ENCODE measurements at regions not wholly inside any gene's neighbourhood (a gene's known extent, or its start where the extent isn't known, plus 50 kb on each side); places are given as distances from the start of the nearest gene placed in this dataset.

DNA sequence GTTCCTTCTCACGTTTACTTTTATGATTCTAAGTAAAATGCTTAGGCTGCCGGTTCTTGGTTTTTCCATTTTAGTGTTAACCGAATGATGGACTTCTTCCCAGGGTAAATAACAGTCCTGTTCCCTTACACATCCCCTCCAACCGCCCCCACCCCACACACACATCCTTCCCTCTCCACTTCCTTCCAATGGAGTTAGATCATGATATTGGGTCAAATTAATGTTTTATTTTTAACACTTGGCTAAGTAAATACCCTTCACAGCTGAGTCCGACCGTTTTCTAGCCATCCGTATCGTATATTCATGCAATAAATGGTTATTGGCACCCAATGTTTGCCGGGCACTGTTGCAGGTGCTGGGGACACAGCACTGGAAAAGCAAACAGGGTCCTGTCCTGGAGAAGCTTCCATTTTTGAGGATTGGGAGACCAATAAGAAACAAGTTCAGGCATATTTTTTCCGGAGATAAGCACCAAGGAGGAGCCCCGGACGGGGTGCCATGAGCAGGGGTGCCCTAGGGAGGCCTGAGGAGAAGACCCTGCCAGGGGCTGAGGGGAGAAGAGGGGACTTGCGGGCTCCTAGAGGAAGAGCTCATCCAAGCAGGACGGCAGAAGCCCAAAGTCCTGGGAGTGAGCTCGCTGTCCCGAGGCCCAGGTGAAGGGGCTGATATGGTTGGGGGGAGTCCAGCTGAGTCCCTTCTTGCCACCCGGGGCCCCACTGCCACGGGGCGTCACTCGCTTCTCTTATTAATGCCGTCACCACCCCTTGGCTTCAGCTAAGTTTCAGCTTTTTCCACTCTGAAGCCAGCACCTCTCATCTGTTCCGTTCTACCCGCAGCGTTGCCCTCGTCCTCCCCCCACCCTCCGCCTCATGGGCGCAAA is 126.0 kb upstream of the RET start:
- no peak for DNase-seq (ENCODE audit: extremely low read depth, low read depth)
- no peak overlapping the region for H3K4me3 ChIP-seq (replicated peaks; ENCODE audit: low read depth, low read length)
- TF ChIP-seq, protein P1, sequence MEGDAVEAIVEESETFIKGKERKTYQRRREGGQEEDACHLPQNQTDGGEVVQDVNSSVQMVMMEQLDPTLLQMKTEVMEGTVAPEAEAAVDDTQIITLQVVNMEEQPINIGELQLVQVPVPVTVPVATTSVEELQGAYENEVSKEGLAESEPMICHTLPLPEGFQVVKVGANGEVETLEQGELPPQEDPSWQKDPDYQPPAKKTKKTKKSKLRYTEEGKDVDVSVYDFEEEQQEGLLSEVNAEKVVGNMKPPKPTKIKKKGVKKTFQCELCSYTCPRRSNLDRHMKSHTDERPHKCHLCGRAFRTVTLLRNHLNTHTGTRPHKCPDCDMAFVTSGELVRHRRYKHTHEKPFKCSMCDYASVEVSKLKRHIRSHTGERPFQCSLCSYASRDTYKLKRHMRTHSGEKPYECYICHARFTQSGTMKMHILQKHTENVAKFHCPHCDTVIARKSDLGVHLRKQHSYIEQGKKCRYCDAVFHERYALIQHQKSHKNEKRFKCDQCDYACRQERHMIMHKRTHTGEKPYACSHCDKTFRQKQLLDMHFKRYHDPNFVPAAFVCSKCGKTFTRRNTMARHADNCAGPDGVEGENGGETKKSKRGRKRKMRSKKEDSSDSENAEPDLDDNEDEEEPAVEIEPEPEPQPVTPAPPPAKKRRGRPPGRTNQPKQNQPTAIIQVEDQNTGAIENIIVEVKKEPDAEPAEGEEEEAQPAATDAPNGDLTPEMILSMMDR (IDR thresholded peaks at IDR 0.05; ENCODE audit: low read depth, low read length, missing control alignments), result no peak

GRCh38 chr10:42951486-42952251 is 125.2 kb upstream of the RET start:
- TF ChIP-seq, protein P1 (IDR thresholded peaks at IDR 0.05; ENCODE audit: low read depth, low read length, missing control alignments), result no peak
- no peak overlapping the region for H3K4me3 ChIP-seq (replicated peaks; ENCODE audit: low read depth, low read length)
- DNase-seq (ENCODE audit: extremely low read depth, low read depth), result no peak

DNA sequence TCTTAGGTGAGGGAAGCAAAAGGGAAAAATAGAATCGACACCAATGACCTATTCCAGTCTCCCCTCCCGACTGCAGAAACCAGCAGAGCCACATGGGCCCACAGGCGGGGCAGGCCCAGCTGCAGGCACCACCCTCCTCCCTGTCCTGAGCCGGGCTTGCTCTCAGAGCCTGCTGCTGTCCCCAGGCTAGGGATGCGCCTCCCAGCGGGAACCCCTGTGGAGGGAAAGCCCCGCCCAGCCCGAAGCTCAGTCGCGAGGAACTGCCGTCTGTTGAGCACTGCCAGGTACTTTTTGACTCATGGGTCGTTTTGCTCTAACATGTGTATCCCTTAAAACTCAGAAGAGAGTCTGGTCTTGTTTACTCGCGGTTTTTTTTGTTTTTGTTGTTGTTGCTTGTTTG is 124.5 kb upstream of the RET start:
- no peak overlapping the region for H3K4me3 ChIP-seq (replicated peaks; ENCODE audit: low read depth, low read length)
- DNase-seq (ENCODE audit: extremely low read depth, low read depth), result no peak

GRCh38 chr10:42952931-42953683 is 123.8 kb upstream of the RET start:
- no peak for DNase-seq (ENCODE audit: extremely low read depth, low read depth)
- TF ChIP-seq, protein P1 (IDR thresholded peaks at IDR 0.05; ENCODE audit: low read depth, low read length, missing control alignments), result no peak
- H3K4me3 ChIP-seq (replicated peaks; ENCODE audit: low read depth, low read length), result no peak overlapping the region

More for the DNA sequence above, 124.5 kb upstream of the RET start:
- TF ChIP-seq, protein P1 (IDR thresholded peaks at IDR 0.05; ENCODE audit: low read depth, low read length, missing control alignments), result no peak

- no peak for DNase-seq (ENCODE audit: extremely low read depth, low read depth)
- TF ChIP-seq, protein P1 (IDR thresholded peaks at IDR 0.05; ENCODE audit: low read depth, low read length, missing control alignments), result no peak
- no peak overlapping the region for H3K4me3 ChIP-seq (replicated peaks; ENCODE audit: low read depth, low read length)
Observed at GRCh38 chr10:42953684-42954674, 122.9 kb upstream of the RET start.

Measured in HFF-Myc (cell line).